Activated CD4-positive, alpha-beta memory T cell treated with anti-CD3 and anti-CD28 coated beads for 36 hours (primary cell): ENCODE measurements at regions not wholly inside any gene's neighbourhood (a gene's known extent, or its start where the extent isn't known, plus 50 kb on each side); places are given as distances from the start of the nearest gene placed in this dataset.

Experiments
- CTCF ChIA-PET: fragments of 350-600 bp; sonication (Branson Sonifier 250); formaldehyde crosslinking; loops from one replicate; lab custom pipeline; 2021; ENCODE audit warnings: antibody characterized with exemption, inconsistent platforms; lab: Charles Lee
- POLR2A ChIA-PET: fragments of 350-600 bp; sonication (Branson Sonifier 250); formaldehyde crosslinking; loops from one replicate; lab custom pipeline; 2021; ENCODE audit warnings: antibody characterized with exemption; lab: Charles Lee
- DNase-seq: peaks from one replicate; pipeline ENCODE4 v3.0.0-alpha.2; 2020
- H3K27ac Mint-ChIP-seq: one replicate; pipeline ENCODE4 v1.8.0; 2021; ENCODE audit warnings: mixed read lengths
- H3K27me3 Mint-ChIP-seq: one replicate; pipeline ENCODE4 v1.8.0; 2021; ENCODE audit warnings: mixed read lengths
- H3K36me3 Mint-ChIP-seq: one replicate; pipeline ENCODE4 v1.8.0; 2021; ENCODE audit warnings: mixed read lengths
- H3K4me1 Mint-ChIP-seq: one replicate; pipeline ENCODE4 v1.8.0; 2021; ENCODE audit warnings: low read depth, mixed read lengths
- H3K4me3 Mint-ChIP-seq: one replicate; pipeline ENCODE4 v1.8.0; 2021; ENCODE audit warnings: mild to moderate bottlenecking, mixed read lengths
- H3K9me3 Mint-ChIP-seq: one replicate; pipeline ENCODE4 v1.8.0; 2021; ENCODE audit warnings: mixed read lengths
- intact Hi-C: fragments of 100-400 bp; cut with micrococcal nuclease; formaldehyde crosslinking; loops from one replicate; pipeline ENCODE4 v1.15.1; 2023

- ChIA-PET CTCF (no interaction called here), POLR2A (no interaction called here)
- H3K4me3 Mint-ChIP-seq, result no peak overlapping the region
- no peak overlapping the region for H3K27ac Mint-ChIP-seq
- no peaks in the 10 kb centered on the region for H3K36me3 Mint-ChIP-seq
- H3K9me3 Mint-ChIP-seq, result no peaks in the 10 kb centered on the region
- no peaks in the 10 kb centered on the region for H3K4me1 Mint-ChIP-seq
- H3K27me3 Mint-ChIP-seq, result peaks cover 12% of the 10 kb centered on the region
- intact Hi-C loops, result no loop called here
- DNase-seq, result no peak
Observed at GRCh38 chr3:102668247-102668646, 233.4 kb downstream of the ZPLD1 start.

- CTCF ChIA-PET, result interaction anchor here (0.8 to 5.2 kb wide), 2 partner anchors 18 to 442 kb away, joined by 3 to 26 read pairs; no protein-coding TSS in a partner anchor
- intact Hi-C loops, result no loop called here
- DNase-seq, result no peak
- H3K4me3 Mint-ChIP-seq, result no peak overlapping the region
- H3K36me3 Mint-ChIP-seq, result no peaks in the 10 kb centered on the region
- no peak overlapping the region for H3K27ac Mint-ChIP-seq
- no peaks in the 10 kb centered on the region for H3K4me1 Mint-ChIP-seq
- H3K9me3 Mint-ChIP-seq, result no peaks in the 10 kb centered on the region
- POLR2A ChIA-PET, result no interaction called here
- H3K27me3 Mint-ChIP-seq, result peaks cover 16% of the 10 kb centered on the region
Observed at GRCh38 chr3:102670986-102671385, 236.2 kb downstream of the ZPLD1 start.

- Mint-ChIP-seq H3K9me3 (no peaks in the 10 kb centered on the region), H3K27ac (no peak overlapping the region), H3K4me1 (no peaks in the 10 kb centered on the region), H3K4me3 (no peak overlapping the region), H3K27me3 (peaks cover 12% of the 10 kb centered on the region), H3K36me3 (no peaks in the 10 kb centered on the region)
- ChIA-PET POLR2A (no interaction called here), CTCF (interaction anchor here (0.8 to 5.2 kb wide), 6 partner anchors 11 to 762 kb away, joined by 3 to 26 read pairs (median 4); no protein-coding TSS in a partner anchor)
- DNase-seq, result no peak
- intact Hi-C loops, result no loop called here
Observed at GRCh38 chr3:102672305-102672704, 237.5 kb downstream of the ZPLD1 start.

GRCh38 chr3:102673271-102674115 is 238.7 kb downstream of the ZPLD1 start:
- no peaks in the 10 kb centered on the region for H3K36me3 Mint-ChIP-seq
- H3K4me1 Mint-ChIP-seq, result no peaks in the 10 kb centered on the region
- ChIA-PET POLR2A (no interaction called here), CTCF (interaction anchor here (0.6 to 5.2 kb wide), 25 partner anchors 8 to 1238 kb away, joined by 3 to 26 read pairs (median 4); no protein-coding TSS in a partner anchor)
- no peak overlapping the region for H3K27ac Mint-ChIP-seq
- H3K4me3 Mint-ChIP-seq, result no peak overlapping the region
- DNase-seq, result peak; percentile 72
- no peaks in the 10 kb centered on the region for H3K9me3 Mint-ChIP-seq
- intact Hi-C loops, result no loop called here
- H3K27me3 Mint-ChIP-seq, result peaks cover 12% of the 10 kb centered on the region

GRCh38 chr3:102674284-102674683 is 239.5 kb downstream of the ZPLD1 start:
- Mint-ChIP-seq H3K4me3 (no peak overlapping the region), H3K9me3 (no peaks in the 10 kb centered on the region), H3K4me1 (no peaks in the 10 kb centered on the region), H3K27me3 (peaks cover 12% of the 10 kb centered on the region), H3K36me3 (no peaks in the 10 kb centered on the region), H3K27ac (no peak overlapping the region)
- DNase-seq, result no peak
- ChIA-PET POLR2A (no interaction called here), CTCF (interaction anchor here (0.6 to 5.2 kb wide), 15 partner anchors 8 to 484 kb away, joined by 3 to 26 read pairs (median 4); no protein-coding TSS in a partner anchor)
- intact Hi-C loops, result no loop called here

GRCh38 chr3:102676424-102676823 is 241.6 kb downstream of the ZPLD1 start:
- DNase-seq, result no peak
- H3K4me3 Mint-ChIP-seq, result no peak overlapping the region
- H3K36me3 Mint-ChIP-seq, result no peaks in the 10 kb centered on the region
- POLR2A ChIA-PET, result no interaction called here
- intact Hi-C loops, result no loop called here
- H3K27me3 Mint-ChIP-seq, result peaks cover 8% of the 10 kb centered on the region
- CTCF ChIA-PET, result interaction anchor here (0.7 kb wide), 1 partner anchor 447 kb away, joined by 3 read pairs; no protein-coding TSS in a partner anchor
- H3K4me1 Mint-ChIP-seq, result no peaks in the 10 kb centered on the region
- no peaks in the 10 kb centered on the region for H3K9me3 Mint-ChIP-seq
- no peak overlapping the region for H3K27ac Mint-ChIP-seq

- no peaks in the 10 kb centered on the region for H3K9me3 Mint-ChIP-seq
- H3K4me1 Mint-ChIP-seq, result no peaks in the 10 kb centered on the region
- intact Hi-C loops, result no loop called here
- ChIA-PET CTCF (interaction anchor here (0.8 kb wide), 1 partner anchor 8 kb away, joined by 3 read pairs; no protein-coding TSS in a partner anchor), POLR2A (no interaction called here)
- H3K27me3 Mint-ChIP-seq, result peaks cover 13% of the 10 kb centered on the region
- no peak for DNase-seq
- no peaks in the 10 kb centered on the region for H3K36me3 Mint-ChIP-seq
- no peak overlapping the region for H3K4me3 Mint-ChIP-seq
- no peak overlapping the region for H3K27ac Mint-ChIP-seq
Observed at GRCh38 chr3:102682741-102683140, 247.9 kb downstream of the ZPLD1 start.

- DNase-seq, result no peak
- CTCF ChIA-PET, result interaction anchor here (1.0 kb wide), 1 partner anchor 13 kb away, joined by 4 read pairs; no protein-coding TSS in a partner anchor
- POLR2A ChIA-PET, result no interaction called here
Observed at GRCh38 chr3:102686792-102687191, 252.0 kb downstream of the ZPLD1 start.

GRCh38 chr3:102687851-102688555 is 253.2 kb downstream of the ZPLD1 start:
- Mint-ChIP-seq H3K36me3 (no peaks in the 10 kb centered on the region), H3K27ac (no peak overlapping the region), H3K27me3 (peaks cover 10% of the 10 kb centered on the region), H3K9me3 (no peaks in the 10 kb centered on the region), H3K4me3 (no peak overlapping the region), H3K4me1 (no peaks in the 10 kb centered on the region)
- intact Hi-C loops, result no loop called here
- CTCF ChIA-PET, result no interaction called here
- DNase-seq, result no peak
- POLR2A ChIA-PET, result no interaction called here

More at GRCh38 chr3:102686792-102687191, 252.0 kb downstream of the ZPLD1 start:
- H3K27me3 Mint-ChIP-seq, result peaks cover 11% of the 10 kb centered on the region
- no peak overlapping the region for H3K4me3 Mint-ChIP-seq
- H3K4me1 Mint-ChIP-seq, result no peaks in the 10 kb centered on the region
- intact Hi-C loops, result no loop called here
- H3K9me3 Mint-ChIP-seq, result no peaks in the 10 kb centered on the region
- no peak overlapping the region for H3K27ac Mint-ChIP-seq
- H3K36me3 Mint-ChIP-seq, result no peaks in the 10 kb centered on the region

GRCh38 chr3:102688556-102688930 is 253.7 kb downstream of the ZPLD1 start:
- Mint-ChIP-seq H3K36me3 (no peaks in the 10 kb centered on the region), H3K27me3 (peaks cover 10% of the 10 kb centered on the region), H3K4me1 (no peaks in the 10 kb centered on the region), H3K4me3 (no peak overlapping the region), H3K9me3 (no peaks in the 10 kb centered on the region), H3K27ac (no peak overlapping the region)
- no peak for DNase-seq
- intact Hi-C loops, result no loop called here
- ChIA-PET POLR2A (no interaction called here), CTCF (no interaction called here)

GRCh38 chr3:102691507-102691906 is 256.7 kb downstream of the ZPLD1 start:
- Mint-ChIP-seq H3K27me3 (peaks cover 8% of the 10 kb centered on the region), H3K9me3 (no peaks in the 10 kb centered on the region), H3K27ac (no peak overlapping the region), H3K4me3 (no peak overlapping the region), H3K36me3 (no peaks in the 10 kb centered on the region), H3K4me1 (no peaks in the 10 kb centered on the region)
- intact Hi-C loops, result no loop called here
- CTCF ChIA-PET, result interaction anchor here (1.6 kb wide), 1 partner anchor 18 kb away, joined by 6 read pairs; no protein-coding TSS in a partner anchor
- no peak for DNase-seq
- POLR2A ChIA-PET, result no interaction called here

GRCh38 chr3:102699104-102699818 is 264.4 kb downstream of the ZPLD1 start:
- intact Hi-C loops, result no loop called here
- no peaks in the 10 kb centered on the region for H3K9me3 Mint-ChIP-seq
- ChIA-PET CTCF (no interaction called here), POLR2A (no interaction called here)
- H3K4me3 Mint-ChIP-seq, result no peak overlapping the region
- no peak overlapping the region for H3K27ac Mint-ChIP-seq
- no peaks in the 10 kb centered on the region for H3K4me1 Mint-ChIP-seq
- H3K27me3 Mint-ChIP-seq, result peaks cover 5% of the 10 kb centered on the region
- no peak for DNase-seq
- no peaks in the 10 kb centered on the region for H3K36me3 Mint-ChIP-seq
